GM06990 (cell line): ENCODE measurements at regions not wholly inside any gene's neighbourhood (a gene's known extent, or its start where the extent isn't known, plus 50 kb on each side); places are given as distances from the start of the nearest gene placed in this dataset.

ENCODE experiments used
- DNase-seq: peaks from one replicate; pipeline ENCODE4 v3.0.0-alpha.2; 2011; ENCODE audit not compliant: insufficient read length; ENCODE audit errors: extremely low read depth
- H3K27me3 ChIP-seq: replicated peaks from 2 replicates; pipeline ENCODE4 v1.6.0; 2011; ENCODE audit warnings: low read length; ENCODE audit not compliant: control insufficient read depth, insufficient read depth
- H3K36me3 ChIP-seq: 2 replicates; pipeline ENCODE4 v1.5.1; 2011; ENCODE audit warnings: low read length; ENCODE audit not compliant: control insufficient read depth, insufficient read depth
- H3K4me3 ChIP-seq: replicated peaks from 2 replicates; pipeline ENCODE4 v1.5.1; 2011; ENCODE audit warnings: low read depth, mild to moderate bottlenecking, control low read depth, low read length
- CTCF ChIP-seq: IDR thresholded peaks from 2 replicates; pipeline ENCODE4 v1.5.1; 2011; ENCODE audit warnings: low read length, control low read depth, mild to moderate bottlenecking, inconsistent platforms; ENCODE audit not compliant: insufficient read depth, poor library complexity, severe bottlenecking

GRCh38 chr16:6827267-6827666 is 505.4 kb upstream of the RBFOX1 start:
- Histone ChIP-seq H3K27me3 (no peaks in the 10 kb centered on the region), H3K36me3 (no peaks in the 10 kb centered on the region), H3K4me3 (no peak overlapping the region)
- TF ChIP-seq CTCF: no peak
- DNase-seq: no peak

- Histone ChIP-seq H3K27me3 (no peaks in the 10 kb centered on the region), H3K36me3 (no peaks in the 10 kb centered on the region), H3K4me3 (no peak overlapping the region)
- DNase-seq: no peak
- TF ChIP-seq CTCF: no peak
Observed at GRCh38 chr16:6822041-6822440, 510.6 kb upstream of the RBFOX1 start.

GRCh38 chr16:6804461-6804860 is 528.2 kb upstream of the RBFOX1 start:
- no peaks in the 10 kb centered on the region for H3K36me3 ChIP-seq
- no peak overlapping the region for H3K4me3 ChIP-seq
- DNase-seq: no peak
- H3K27me3 ChIP-seq: no peaks in the 10 kb centered on the region
- no peak for TF ChIP-seq CTCF

GRCh38 chr16:6803176-6803575 is 529.5 kb upstream of the RBFOX1 start:
- H3K4me3 ChIP-seq: no peak overlapping the region
- DNase-seq: no peak
- TF ChIP-seq CTCF: no peak
- H3K27me3 ChIP-seq: no peaks in the 10 kb centered on the region
- H3K36me3 ChIP-seq: no peaks in the 10 kb centered on the region

GRCh38 chr16:6797223-6797622 is 535.4 kb upstream of the RBFOX1 start:
- no peak for DNase-seq
- no peak for TF ChIP-seq CTCF
- Histone ChIP-seq H3K4me3 (no peak overlapping the region), H3K36me3 (no peaks in the 10 kb centered on the region), H3K27me3 (no peaks in the 10 kb centered on the region)

GRCh38 chr16:6777624-6778023 is 555.0 kb upstream of the RBFOX1 start:
- DNase-seq: no peak
- no peak for TF ChIP-seq CTCF
- Histone ChIP-seq H3K27me3 (no peaks in the 10 kb centered on the region), H3K36me3 (no peaks in the 10 kb centered on the region), H3K4me3 (no peak overlapping the region)
